HepG2 (cell line): ENCODE measurements at regions not wholly inside any gene's neighbourhood (a gene's known extent, or its start where the extent isn't known, plus 50 kb on each side); places are given as distances from the start of the nearest gene placed in this dataset.

Source experiments
- ATAC-seq: fragments of 200-7000 bp; cut with Tn5 transposase; 3 replicates; pipeline ENCODE4 v1.9.1; 2020; ENCODE audit warnings: mild to moderate bottlenecking, moderate library complexity
- BruUV-seq: library from RNA; stranded (reverse); fragments of 400-500 nt; replicated peaks from 2 replicates; lab custom pipeline; 2021; lab: Mats Ljungman, UMichigan
- CTCF ChIA-PET: fragments of 300-600 bp; formaldehyde crosslinking; extraction: SDS; loops from one replicate; lab custom pipeline; 2021; ENCODE audit warnings: low total read pairs, inconsistent platforms, low intra/inter-chr PET ratio; lab: Yijun Ruan, JAX
- POLR2A ChIA-PET: fragments of 350-600 bp; sonication (Branson Sonifier 250); formaldehyde crosslinking; loops from one replicate; lab custom pipeline; 2020; ENCODE audit warnings: antibody characterized with exemption, inconsistent platforms; lab: Yijun Ruan, JAX
- DNase-seq: peaks from one replicate; pipeline ENCODE4 v3.0.0-alpha.2; 2015; ENCODE audit warnings: low spot score
- FAIRE-seq: peaks from 3 replicates; lab custom pipeline; 2011; peaks lifted over from hg19 to GRCh38; lab: Jason Lieb, UNC
- H2AFZ ChIP-seq: one replicate; pipeline ENCODE4 v1.6.1; 2011; ENCODE audit warnings: low read length, inconsistent platforms
- H3K27ac ChIP-seq: fragments of 300-600 bp; 3 replicates; pipeline ENCODE4 v1.8.0; 2011; ENCODE audit warnings: mixed run types, mild to moderate bottlenecking, mixed read lengths, low read length, inconsistent platforms; ENCODE audit not compliant: insufficient read depth; ENCODE audit errors: extremely low read length
- H3K27me3 ChIP-seq, 2 experiments: fragments of 200-600 bp in 1 of 2; 2 replicates in 1 of 2; 3 replicates in 1 of 2; pipeline versions ENCODE4 v1.6.0 to v1.8.0; 2011; ENCODE audit warnings: low read length in 2 of 2, mild to moderate bottlenecking in 2 of 2, moderate library complexity in 2 of 2, inconsistent platforms in 1 of 2; ENCODE audit not compliant: insufficient read depth in 2 of 2, control insufficient read depth in 1 of 2
- H3K36me3 ChIP-seq, 2 experiments: fragments of 200-600 bp in 1 of 2; replicated peaks in 1 of 2; 2 replicates in 1 of 2; 3 replicates in 1 of 2; pipeline versions ENCODE4 v1.5.1 to v1.8.0; 2011; ENCODE audit warnings: low read length in 2 of 2, inconsistent platforms in 1 of 2; ENCODE audit not compliant: insufficient read depth in 2 of 2, control insufficient read depth in 1 of 2
- H3K4me1 ChIP-seq: 2 replicates; pipeline ENCODE4 v1.5.1; 2012; ENCODE audit warnings: low read length, inconsistent platforms; ENCODE audit not compliant: insufficient read depth
- H3K4me2 ChIP-seq: 2 replicates; pipeline ENCODE4 v1.6.0; 2011; ENCODE audit warnings: low read depth, low read length, inconsistent platforms
- H3K4me3 ChIP-seq, 3 experiments: fragments of 200-600 bp in 1 of 3; sonication (generic), shearing (Covaris generic) in 1 of 3; replicated peaks in 1 of 3; 2 replicates each; pipeline ENCODE4 v1.5.1; 2011 to 2016; ENCODE audit warnings: low read length in 3 of 3, inconsistent platforms in 2 of 3, low read depth in 2 of 3, mild to moderate bottlenecking in 2 of 3, control low read depth in 1 of 3, mixed read lengths in 1 of 3; ENCODE audit not compliant: insufficient read depth in 1 of 3
- H3K79me2 ChIP-seq: one replicate; pipeline ENCODE4 v1.6.1; 2011; ENCODE audit warnings: low read length, inconsistent platforms; ENCODE audit not compliant: insufficient read depth
- H3K9ac ChIP-seq: 2 replicates; pipeline ENCODE4 v1.6.0; 2011; ENCODE audit warnings: mild to moderate bottlenecking, low read depth, low read length, inconsistent platforms; ENCODE audit not compliant: insufficient read depth
- H3K9me3 ChIP-seq: 2 replicates; pipeline ENCODE4 v1.5.1; 2012; ENCODE audit warnings: mild to moderate bottlenecking, low read length
- H4K20me1 ChIP-seq: 2 replicates; pipeline ENCODE4 v1.6.0; 2011; ENCODE audit warnings: inconsistent platforms, mild to moderate bottlenecking, low read length, moderate library complexity; ENCODE audit not compliant: insufficient read depth
- ADNP ChIP-seq: sonication (generic); formaldehyde crosslinking; IDR thresholded peaks from 2 replicates; pipeline ENCODE4 v1.4.0; 2020; ENCODE audit warnings: missing genetic modification reagents
- ARNT2 ChIP-seq: sonication (generic); formaldehyde crosslinking; IDR thresholded peaks from 2 replicates; pipeline ENCODE4 v1.8.0; 2022; ENCODE audit warnings: mild to moderate bottlenecking, low read depth, missing genetic modification reagents, moderate library complexity
- CBFB ChIP-seq: sonication (generic); formaldehyde crosslinking; IDR thresholded peaks from 2 replicates; pipeline ENCODE4 v1.4.0; 2020; ENCODE audit warnings: missing genetic modification reagents
- ETV5 ChIP-seq: IDR thresholded peaks from 2 replicates; pipeline ENCODE4 v1.6.1; 2018; ENCODE audit warnings: missing biosample characterization, missing genetic modification reagents, inconsistent platforms, borderline replicate concordance
- HNRNPL ChIP-seq: fragments of 200-400 bp; formaldehyde crosslinking; IDR thresholded peaks from 2 replicates; pipeline ENCODE4 v1.6.1; 2017; ENCODE audit warnings: mild to moderate bottlenecking, low read depth, low read length
- PLRG1 ChIP-seq: fragments of 450-650 bp; conservative IDR thresholded peaks from 2 replicates; pipeline ENCODE4 v1.6.1; 2016
- RFX1 ChIP-seq: fragments of 450-650 bp; IDR thresholded peaks from 2 replicates; pipeline ENCODE4 v1.6.1; 2017
- RNF2 ChIP-seq: fragments of 450-650 bp; conservative IDR thresholded peaks from 2 replicates; pipeline ENCODE4 v1.6.1; 2016; ENCODE audit warnings: low read depth
- STAG1 ChIP-seq: sonication (generic); formaldehyde crosslinking; IDR thresholded peaks from 2 replicates; pipeline ENCODE4 v1.4.0; 2020; ENCODE audit warnings: missing genetic modification reagents
- ZNF329 ChIP-seq: sonication (generic); formaldehyde crosslinking; IDR thresholded peaks from 2 replicates; pipeline ENCODE4 v1.9.0; 2021; ENCODE audit warnings: low read depth, mild to moderate bottlenecking, missing genetic modification reagents
- ZNF451 ChIP-seq: sonication (generic); formaldehyde crosslinking; IDR thresholded peaks from 2 replicates; pipeline ENCODE4 v1.5.0; 2020; ENCODE audit warnings: mild to moderate bottlenecking, missing genetic modification reagents
- ZNF484 ChIP-seq: sonication (generic); formaldehyde crosslinking; IDR thresholded peaks from 2 replicates; pipeline ENCODE4 v1.5.1; 2020; ENCODE audit warnings: mild to moderate bottlenecking, low read depth, missing genetic modification reagents, borderline replicate concordance
- ZNF547 ChIP-seq: sonication (generic); formaldehyde crosslinking; IDR thresholded peaks from 2 replicates; pipeline ENCODE4 v1.5.1; 2020; ENCODE audit warnings: mild to moderate bottlenecking, missing genetic modification reagents
- ZNF660 ChIP-seq: sonication (generic); formaldehyde crosslinking; IDR thresholded peaks from 2 replicates; pipeline ENCODE4 v1.5.1; 2020; ENCODE audit warnings: mild to moderate bottlenecking, low read depth, missing genetic modification reagents, borderline replicate concordance
- WGBS: methylation state at CpG from one replicate; pipeline ENCODE4 v1.1.6; 2017; ENCODE audit warnings: low lambda C conversion rate; 5-methylcytosine and 5-hydroxymethylcytosine counted together
- in situ Hi-C: cut with HindIII; loops from 2 replicates; pipeline ENCODE4 v1.10.0; 2017; ENCODE audit warnings: low pct_unique_long_range_greater_than_20kb; ENCODE audit not compliant: extremely low pct_ligation_motif_present
- intact Hi-C: fragments of 100-400 bp; cut with micrococcal nuclease; formaldehyde crosslinking; loops from one replicate; pipeline ENCODE4 v1.10.0; 2022; ENCODE audit not compliant: unreplicated experiment
- TF ChIP-seq, protein P1 (sequence below): sonication (generic); formaldehyde crosslinking; IDR thresholded peaks from 2 replicates; pipeline ENCODE4 v1.4.0; 2020; ENCODE audit warnings: low read depth, missing genetic modification reagents

DNA sequence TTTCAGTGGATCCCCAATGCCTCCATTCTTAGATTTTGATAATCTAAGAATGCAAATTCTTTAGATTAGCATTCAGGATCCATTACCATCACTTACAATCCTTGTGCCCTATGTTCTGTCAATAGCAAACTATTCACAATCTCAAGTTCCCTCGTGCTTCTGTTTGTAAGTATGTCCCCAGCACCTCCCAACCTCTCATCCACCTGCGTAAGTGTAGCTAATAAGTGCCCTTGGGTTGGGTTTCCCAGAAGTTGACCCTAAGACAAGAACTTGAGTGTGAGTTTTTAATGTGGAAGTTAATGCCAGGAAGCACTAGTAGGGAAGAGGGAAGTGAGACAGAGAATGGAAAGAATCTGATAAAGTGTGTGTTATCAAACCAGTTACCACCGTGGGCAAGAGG, 72.6 kb upstream of the PAK5 start:
- no peak for TF ChIP-seq ZNF484
- TF ChIP-seq PLRG1, result no peak
- TF ChIP-seq HNRNPL, result no peak
- no peak for TF ChIP-seq ADNP
- TF ChIP-seq ZNF329 (CRISPR knock-in tag), result no peak
- TF ChIP-seq ETV5 (CRISPR knock-in tag), result no peak
- TF ChIP-seq STAG1 (CRISPR knock-in tag), result no peak
- TF ChIP-seq ZNF660 (CRISPR knock-in tag), result no peak
- TF ChIP-seq RFX1, result no peak
- TF ChIP-seq ARNT2, result no peak
- TF ChIP-seq, protein P1, sequence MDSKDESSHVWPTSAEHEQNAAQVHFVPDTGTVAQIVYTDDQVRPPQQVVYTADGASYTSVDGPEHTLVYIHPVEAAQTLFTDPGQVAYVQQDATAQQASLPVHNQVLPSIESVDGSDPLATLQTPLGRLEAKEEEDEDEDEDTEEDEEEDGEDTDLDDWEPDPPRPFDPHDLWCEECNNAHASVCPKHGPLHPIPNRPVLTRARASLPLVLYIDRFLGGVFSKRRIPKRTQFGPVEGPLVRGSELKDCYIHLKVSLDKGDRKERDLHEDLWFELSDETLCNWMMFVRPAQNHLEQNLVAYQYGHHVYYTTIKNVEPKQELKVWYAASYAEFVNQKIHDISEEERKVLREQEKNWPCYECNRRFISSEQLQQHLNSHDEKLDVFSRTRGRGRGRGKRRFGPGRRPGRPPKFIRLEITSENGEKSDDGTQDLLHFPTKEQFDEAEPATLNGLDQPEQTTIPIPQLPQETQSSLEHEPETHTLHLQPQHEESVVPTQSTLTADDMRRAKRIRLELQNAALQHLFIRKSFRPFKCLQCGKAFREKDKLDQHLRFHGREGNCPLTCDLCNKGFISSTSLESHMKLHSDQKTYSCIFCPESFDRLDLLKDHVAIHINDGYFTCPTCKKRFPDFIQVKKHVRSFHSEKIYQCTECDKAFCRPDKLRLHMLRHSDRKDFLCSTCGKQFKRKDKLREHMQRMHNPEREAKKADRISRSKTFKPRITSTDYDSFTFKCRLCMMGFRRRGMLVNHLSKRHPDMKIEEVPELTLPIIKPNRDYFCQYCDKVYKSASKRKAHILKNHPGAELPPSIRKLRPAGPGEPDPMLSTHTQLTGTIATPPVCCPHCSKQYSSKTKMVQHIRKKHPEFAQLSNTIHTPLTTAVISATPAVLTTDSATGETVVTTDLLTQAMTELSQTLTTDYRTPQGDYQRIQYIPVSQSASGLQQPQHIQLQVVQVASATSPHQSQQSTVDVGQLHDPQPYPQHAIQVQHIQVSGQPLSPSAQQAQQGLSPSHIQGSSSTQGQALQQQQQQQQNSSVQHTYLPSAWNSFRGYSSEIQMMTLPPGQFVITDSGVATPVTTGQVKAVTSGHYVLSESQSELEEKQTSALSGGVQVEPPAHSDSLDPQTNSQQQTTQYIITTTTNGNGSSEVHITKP (CRISPR knock-in tag), result no peak
- TF ChIP-seq ZNF451, result no peak
- no peak for TF ChIP-seq CBFB
- no peak for TF ChIP-seq RNF2
- TF ChIP-seq ZNF547 (CRISPR knock-in tag), result no peak
- Histone ChIP-seq H2AFZ (no peak overlapping the region), H3K27ac (no peak overlapping the region), H3K4me3 (no peak overlapping the region), H3K36me3 (no peaks in the 10 kb centered on the region), H3K79me2 (no peaks in the 10 kb centered on the region), H3K27me3 (no peaks in the 10 kb centered on the region), H3K9me3 (no peaks in the 10 kb centered on the region), H3K4me2 (no peak overlapping the region), H3K9ac (no peak overlapping the region), H3K4me1 (no peaks in the 10 kb centered on the region), H4K20me1 (no peaks in the 10 kb centered on the region)
- BruUV-seq, result no TSS peak
- ChIA-PET CTCF (interaction anchor here (2.9 kb wide), 1 partner anchor 294 kb away, joined by 48 read pairs; no protein-coding TSS in a partner anchor), POLR2A (no interaction called here)
- WGBS, result 6% methylated on average over 3 of the region's 3 CpGs
- ATAC-seq, result no peak
- no peak for FAIRE-seq
- in situ Hi-C loops, result loop anchor here (5.0 to 10.0 kb wide), 2 partner anchors 294 to 497 kb away; no protein-coding TSS in a partner anchor
- intact Hi-C loops, result no loop called here
- no peak for DNase-seq
